Heart right ventricle (tissue), 16 donors: ENCODE measurements at regions not wholly inside any gene's neighbourhood (a gene's known extent, or its start where the extent isn't known, plus 50 kb on each side); places are given as distances from the start of the nearest gene placed in this dataset.

Experiments used
- ATAC-seq, 8 donors: fragments of 200-7000 bp; cut with Tn5 transposase; one replicate each; pipeline ENCODE4 v1.9.1; 2020; ENCODE audit warnings: mild to moderate bottlenecking in 8 of 8, moderate library complexity in 8 of 8, moderate number of reproducible peaks in 1 of 8
- DNase-seq, 2 donors: peaks; one replicate each; pipeline ENCODE4 v3.0.0-alpha.2; 2020
- H3K27ac ChIP-seq, 10 donors: fragments of 200-600 bp; sonication (generic) in 2 of 10; one replicate each; pipeline versions ENCODE4 v1.5.0 to v1.8.0; 2020 to 2022; ENCODE audit warnings: mild to moderate bottlenecking in 3 of 10
- H3K27me3 ChIP-seq, 7 donors: fragments of 200-600 bp; one replicate each; pipeline ENCODE4 v1.8.0; 2021 to 2022; ENCODE audit warnings: mild to moderate bottlenecking in 2 of 7
- H3K36me3 ChIP-seq, 9 donors: fragments of 200-600 bp; sonication (generic) in 1 of 9; one replicate each; pipeline versions ENCODE4 v1.5.0 to v1.8.0; 2020 to 2022; ENCODE audit warnings: mild to moderate bottlenecking in 2 of 9
- H3K4me1 ChIP-seq, 9 donors: fragments of 200-600 bp; sonication (generic) in 1 of 9; one replicate each; pipeline versions ENCODE4 v1.5.0 to v1.8.0; 2020 to 2022; ENCODE audit warnings: mild to moderate bottlenecking in 4 of 9
- H3K4me3 ChIP-seq, 10 donors: fragments of 200-600 bp; sonication (generic) in 2 of 10; one replicate each; pipeline versions ENCODE4 v1.5.0 to v1.8.0; 2020 to 2022; ENCODE audit warnings: mild to moderate bottlenecking in 7 of 10, moderate library complexity in 2 of 10
- H3K9me3 ChIP-seq, 11 donors: fragments of 200-600 bp in 10 of 11; sonication (generic) in 2 of 11; one replicate each; pipeline versions ENCODE4 v1.5.0 to v1.8.0; 2013 to 2022; ENCODE audit warnings: mild to moderate bottlenecking in 2 of 11, control low read depth in 1 of 11, moderate library complexity in 1 of 11
- WGBS, 2 donors: extraction: QIAGEN DNeasy Blood & Tissue Kit; methylation state at CpG; one replicate each; pipeline ENCODE4 v1.1.7; 2013; ENCODE audit warnings: inconsistent platforms in 1 of 2; 5-methylcytosine and 5-hydroxymethylcytosine counted together
- intact Hi-C, 10 donors: fragments of 100-400 bp; cut with DNase I; formaldehyde crosslinking; loops; one replicate each; pipeline versions ENCODE4 v1.11.1 to v1.14.2; 2022
- TF ChIP-seq, protein P1 (sequence below), 9 donors: fragments of 200-600 bp; sonication (generic) in 2 of 9; IDR thresholded peaks; one replicate each; pipeline versions ENCODE4 v1.5.0 to v1.8.0; 2021 to 2022; ENCODE audit warnings: antibody characterized with exemption in 9 of 9, mild to moderate bottlenecking in 5 of 9, moderate library complexity in 1 of 9
- donor health status: Arrhythmogenic right ventricular cardiomyopathy.
- donor health status: ischemic (EF 13 %, LVEDD 7.1; RV severe dilation, severe dysfunction).
- donor health status: healthy with polysubstance abuse.
- donor health status: DM: no; HTN: yes; CAD: no.
- donor health status: DM: no; HTN: no; CAD: no.
- donor health status: ischemic (EF 25% LVEDD 6.9; RV normal size, moderate dysfunction).
- donor health status: ischemic (EF 25% LVEDD 5.7; RV mildly dilated, moderate dysfunction).
- donor health status: healthy.
- donor health status: DM: yes; HTN: yes; CAD: no.
- donor health status: Ischemic cardiomyopathy.
- donor health status: ischemic (EF 35%, LVEDD 5.7; RV mildly dilated, moderate dysfunction).
- donor health status: nonischemic (EF 11% LVEDD 7.7; RV severe dilation, severe dysfunction).
- donor health status: DM: yes; HTN: yes; CAD: no.
- donor health status: PGD.
- donor health status: ischemic (EF 29% LVEDD 5.4; RV normal size, mild dysfunction).
- donor health status: nonischemic (EF 23%, LVEDD 6.1; RV moderate dilation, normal function).

DNA sequence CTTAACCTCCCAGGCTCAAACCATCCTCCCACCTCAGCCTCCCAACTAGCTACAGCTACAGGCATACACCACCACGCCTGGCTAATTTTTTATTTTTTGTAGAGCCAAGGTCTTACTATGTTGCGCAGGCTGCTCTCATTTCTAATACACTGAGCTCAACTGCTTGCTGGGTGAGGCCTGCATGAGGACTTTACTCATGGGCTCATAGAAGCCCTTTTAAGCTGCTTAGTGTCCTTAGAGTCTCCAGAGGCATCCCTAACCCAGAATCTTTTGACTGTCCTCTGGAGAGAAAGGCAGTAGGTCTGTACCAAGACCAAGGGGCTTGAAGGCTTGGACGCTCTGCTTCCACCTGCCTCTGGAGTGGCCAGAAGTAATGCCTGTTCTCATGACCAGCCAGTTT is 141.6 kb downstream of the TM9SF2 start:
- intact Hi-C loops, result no loop called here
- peaks cover 0 to 3% (median 0%) of the 10 kb centered on the region in 9 donors for H3K4me1 ChIP-seq
- no peak for DNase-seq
- TF ChIP-seq, protein P1, sequence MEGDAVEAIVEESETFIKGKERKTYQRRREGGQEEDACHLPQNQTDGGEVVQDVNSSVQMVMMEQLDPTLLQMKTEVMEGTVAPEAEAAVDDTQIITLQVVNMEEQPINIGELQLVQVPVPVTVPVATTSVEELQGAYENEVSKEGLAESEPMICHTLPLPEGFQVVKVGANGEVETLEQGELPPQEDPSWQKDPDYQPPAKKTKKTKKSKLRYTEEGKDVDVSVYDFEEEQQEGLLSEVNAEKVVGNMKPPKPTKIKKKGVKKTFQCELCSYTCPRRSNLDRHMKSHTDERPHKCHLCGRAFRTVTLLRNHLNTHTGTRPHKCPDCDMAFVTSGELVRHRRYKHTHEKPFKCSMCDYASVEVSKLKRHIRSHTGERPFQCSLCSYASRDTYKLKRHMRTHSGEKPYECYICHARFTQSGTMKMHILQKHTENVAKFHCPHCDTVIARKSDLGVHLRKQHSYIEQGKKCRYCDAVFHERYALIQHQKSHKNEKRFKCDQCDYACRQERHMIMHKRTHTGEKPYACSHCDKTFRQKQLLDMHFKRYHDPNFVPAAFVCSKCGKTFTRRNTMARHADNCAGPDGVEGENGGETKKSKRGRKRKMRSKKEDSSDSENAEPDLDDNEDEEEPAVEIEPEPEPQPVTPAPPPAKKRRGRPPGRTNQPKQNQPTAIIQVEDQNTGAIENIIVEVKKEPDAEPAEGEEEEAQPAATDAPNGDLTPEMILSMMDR (IDR thresholded peaks at IDR 0.05), result no peak
- no peak overlapping the region for H3K4me3 ChIP-seq
- no peaks in the 10 kb centered on the region for H3K9me3 ChIP-seq
- no peaks in the 10 kb centered on the region for H3K27me3 ChIP-seq
- H3K27ac ChIP-seq, result no peak overlapping the region
- WGBS, 2 donors, result 97% methylated on average over 3 of the region's 3 CpGs
- ATAC-seq, result no peak
- H3K36me3 ChIP-seq, result no peaks in the 10 kb centered on the region

DNA sequence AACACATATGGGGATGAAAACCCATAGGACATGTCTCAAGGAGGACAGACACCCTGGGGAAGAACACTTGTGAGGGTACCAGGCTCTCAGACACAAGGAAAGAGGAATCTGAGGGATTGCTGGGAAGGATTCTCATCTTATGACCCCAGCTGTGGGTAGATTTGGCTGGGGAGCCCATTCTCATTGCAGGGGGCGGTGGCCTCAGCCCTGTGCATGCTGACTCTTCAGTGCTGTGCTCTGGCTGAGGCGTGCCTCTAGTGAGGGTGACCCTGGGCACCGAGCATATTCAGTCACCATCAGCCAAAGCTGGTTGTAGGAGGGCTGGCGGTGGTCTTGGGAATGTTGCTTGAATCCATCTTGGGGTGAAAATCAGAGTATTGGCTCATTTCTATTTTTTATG is 140.7 kb downstream of the TM9SF2 start:
- peaks cover 0 to 3% (median 0%) of the 10 kb centered on the region in 9 donors for H3K4me1 ChIP-seq
- ATAC-seq (no peak), DNase-seq (no peak)
- H3K27me3 ChIP-seq, result no peaks in the 10 kb centered on the region
- intact Hi-C loops, result no loop called here
- TF ChIP-seq, protein P1 (IDR thresholded peaks at IDR 0.05), result no peak
- H3K36me3 ChIP-seq, result no peaks in the 10 kb centered on the region
- H3K9me3 ChIP-seq, result no peaks in the 10 kb centered on the region
- WGBS, 2 donors, result 92 to 96% methylated on average over 4 of the region's 4 CpGs
- no peak overlapping the region for H3K4me3 ChIP-seq
- no peak overlapping the region for H3K27ac ChIP-seq

GRCh38 chr13:99640260-99640659 is 139.0 kb downstream of the TM9SF2 start:
- Histone ChIP-seq H3K27me3 (no peaks in the 10 kb centered on the region), H3K4me3 (no peak overlapping the region), H3K27ac (no peak overlapping the region), H3K4me1 (peaks cover 0 to 3% (median 0%) of the 10 kb centered on the region in 9 donors), H3K36me3 (no peaks in the 10 kb centered on the region), H3K9me3 (no peaks in the 10 kb centered on the region)
- TF ChIP-seq, protein P1 (IDR thresholded peaks at IDR 0.05), result no peak
- intact Hi-C loops, result no loop called here
- DNase-seq, result no peak
- WGBS, 2 donors, result 62 to 66% methylated on average over 3 of the region's 3 CpGs
- ATAC-seq, result no peak

DNA sequence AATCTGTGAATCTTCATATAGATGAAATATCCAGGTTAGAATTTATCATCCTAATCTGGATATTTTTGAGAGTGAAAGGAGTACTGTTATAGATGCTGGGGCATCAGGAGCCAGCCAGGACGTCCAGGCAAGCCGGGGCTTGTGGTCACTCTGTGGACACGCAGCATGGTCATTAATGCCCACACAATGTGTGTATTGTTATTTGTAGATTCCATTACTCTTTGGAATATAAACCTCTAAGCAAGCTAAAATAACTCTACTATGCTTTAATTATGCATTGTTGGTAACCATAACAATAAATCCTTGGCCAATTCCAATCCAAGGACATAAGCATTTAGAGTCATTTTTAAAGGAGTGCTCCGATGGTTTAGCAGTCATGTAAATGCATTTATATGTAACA is 137.9 kb downstream of the TM9SF2 start:
- ATAC-seq (no peak), DNase-seq (no peak)
- Histone ChIP-seq H3K27ac (no peak overlapping the region), H3K27me3 (no peaks in the 10 kb centered on the region), H3K4me1 (peaks cover 0 to 3% (median 0%) of the 10 kb centered on the region in 9 donors), H3K36me3 (no peaks in the 10 kb centered on the region), H3K4me3 (no peak overlapping the region), H3K9me3 (no peaks in the 10 kb centered on the region)
- TF ChIP-seq, protein P1 (IDR thresholded peaks at IDR 0.05), result no peak
- intact Hi-C loops, result no loop called here
- WGBS, 2 donors, result 89 to 92% methylated on average over 4 of the region's 4 CpGs
